SK-MEL-5 (cell line): ENCODE measurements at regions not wholly inside any gene's neighbourhood (a gene's known extent, or its start where the extent isn't known, plus 50 kb on each side); places are given as distances from the start of the nearest gene placed in this dataset.
"Not testable (repeated sequence)": the region's sequence is repeated elsewhere in the genome, so short reads cannot be mapped to it uniquely, and the experiment has no call there.

Source experiments
- DNase-seq: peaks from one replicate; pipeline ENCODE4 v3.0.0-alpha.2; 2016; ENCODE audit warnings: low read depth, low spot score
- in situ Hi-C: cut with HindIII; loops from 2 replicates; pipeline ENCODE4 v1.10.0; 2016; ENCODE audit warnings: low sequenced_read_pairs, high pct_unique_total_duplicates, low pct_unique_long_range_greater_than_20kb

- no peak for DNase-seq
- in situ Hi-C loops = no loop called here
Measured at GRCh38 chrX:129361576-129361975, 161.7 kb downstream of the SMARCA1 start.

GRCh38 chrX:129360175-129360574, 163.1 kb downstream of the SMARCA1 start:
- in situ Hi-C loops = no loop called here
- peak; percentile 69 for DNase-seq

GRCh38 chrX:129359269-129359668, 164.0 kb downstream of the SMARCA1 start:
- in situ Hi-C loops = no loop called here
- no peak for DNase-seq

DNA sequence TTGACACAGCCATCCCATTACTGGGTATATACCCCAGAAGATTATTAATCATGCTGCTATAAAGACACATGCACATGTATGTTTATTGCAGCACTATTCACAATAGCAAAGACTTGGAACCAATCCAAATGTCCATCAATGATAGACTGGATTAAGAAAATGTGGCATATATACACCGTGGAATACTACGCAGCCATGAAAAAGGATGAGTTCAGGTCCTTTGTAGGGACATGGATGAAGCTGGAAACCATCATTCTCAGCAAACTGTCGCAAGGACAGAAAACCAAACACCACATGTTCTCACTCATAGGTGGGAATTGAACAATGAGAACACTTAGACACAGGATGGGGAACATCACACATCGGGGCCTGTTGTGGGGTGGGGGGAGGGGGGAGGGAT, 165.9 kb downstream of the SMARCA1 start:
- DNase-seq, in situ Hi-C loops: not testable (repeated sequence)

- peak; percentile 7 for DNase-seq
- in situ Hi-C loops = no loop called here
Measured at GRCh38 chrX:129347291-129347690, 176.0 kb downstream of the SMARCA1 start.

DNA sequence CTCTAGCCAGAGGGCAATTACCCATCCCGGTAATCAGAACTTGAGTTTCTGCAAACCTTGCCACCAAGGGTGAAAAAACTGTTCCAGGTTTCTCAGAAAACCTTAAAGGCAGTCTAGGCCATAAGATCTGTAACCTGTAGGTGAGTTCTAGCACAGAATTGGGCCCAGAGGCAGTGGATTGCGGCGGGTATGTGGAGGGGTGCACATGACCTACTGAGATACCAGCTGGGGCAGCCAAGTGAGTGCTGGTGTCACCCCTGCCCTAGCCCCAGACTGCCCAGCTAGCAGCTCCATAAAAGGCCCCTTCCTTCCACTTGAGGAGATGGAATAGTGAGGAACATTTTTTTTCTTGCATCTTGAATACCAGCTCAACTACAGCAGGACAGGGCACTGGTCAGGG, 176.7 kb downstream of the SMARCA1 start:
- in situ Hi-C loops = no loop called here
- no peak for DNase-seq

DNA sequence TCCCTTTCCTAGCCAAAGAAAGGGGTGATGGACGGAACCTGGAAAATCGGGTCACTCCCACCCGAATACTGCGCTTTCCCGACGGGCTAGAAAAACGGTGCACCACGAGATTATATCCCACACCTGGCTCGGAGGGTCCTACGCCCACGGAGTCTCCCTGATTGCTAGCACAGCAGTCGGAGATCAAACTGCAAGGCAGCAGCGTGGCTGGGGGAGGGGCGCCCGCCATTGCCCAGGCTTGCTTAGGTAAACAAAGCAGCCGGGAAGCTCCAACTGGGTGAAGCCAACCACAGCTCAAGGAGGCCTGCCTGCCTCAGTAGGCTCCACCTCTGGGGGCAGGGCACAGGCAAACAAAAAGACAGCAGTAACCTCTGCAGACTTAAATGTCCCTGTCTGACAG, 186.0 kb downstream of the SMARCA1 start:
- in situ Hi-C loops, DNase-seq: not testable (repeated sequence)

DNA sequence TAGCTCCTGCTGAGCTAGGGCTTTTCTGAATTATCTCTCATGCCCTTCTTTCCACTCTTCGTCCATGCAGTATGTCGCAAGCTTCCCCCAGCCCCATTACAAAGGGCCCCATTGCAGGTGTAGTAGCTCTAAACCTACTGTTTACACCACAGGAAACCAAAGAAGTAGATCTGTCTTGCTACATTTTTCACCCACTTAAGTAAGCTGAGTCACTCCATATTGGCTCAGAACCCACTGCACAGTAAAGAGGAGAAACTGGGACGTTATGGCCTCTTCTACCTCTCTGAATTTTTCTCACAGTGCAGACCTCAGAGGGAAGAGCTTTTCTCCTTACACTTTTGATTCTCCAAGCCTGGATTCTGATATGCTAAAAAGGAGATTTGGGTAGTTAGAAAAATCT, 200.2 kb downstream of the SMARCA1 start:
- no peak for DNase-seq
- in situ Hi-C loops = no loop called here

DNA sequence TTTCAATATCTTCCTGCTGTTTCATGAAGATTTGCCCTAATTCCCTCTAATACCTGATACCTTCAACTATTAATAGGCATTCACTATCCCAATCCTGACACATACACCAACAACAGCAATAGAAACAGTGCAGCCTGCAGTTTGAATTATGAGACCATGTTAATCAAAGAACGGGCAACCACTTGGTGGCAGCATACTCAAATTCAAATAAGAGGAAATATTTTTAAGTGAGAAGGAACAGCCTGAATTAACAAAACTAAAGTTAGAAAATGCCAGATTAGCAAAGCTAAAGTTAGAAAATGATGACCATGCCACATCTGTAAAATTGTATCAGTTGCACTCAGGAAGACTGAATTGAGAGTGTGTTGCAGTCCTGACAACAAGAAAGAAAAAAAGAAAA, 204.9 kb downstream of the SMARCA1 start:
- DNase-seq = peak; percentile 53
- in situ Hi-C loops = no loop called here

DNA sequence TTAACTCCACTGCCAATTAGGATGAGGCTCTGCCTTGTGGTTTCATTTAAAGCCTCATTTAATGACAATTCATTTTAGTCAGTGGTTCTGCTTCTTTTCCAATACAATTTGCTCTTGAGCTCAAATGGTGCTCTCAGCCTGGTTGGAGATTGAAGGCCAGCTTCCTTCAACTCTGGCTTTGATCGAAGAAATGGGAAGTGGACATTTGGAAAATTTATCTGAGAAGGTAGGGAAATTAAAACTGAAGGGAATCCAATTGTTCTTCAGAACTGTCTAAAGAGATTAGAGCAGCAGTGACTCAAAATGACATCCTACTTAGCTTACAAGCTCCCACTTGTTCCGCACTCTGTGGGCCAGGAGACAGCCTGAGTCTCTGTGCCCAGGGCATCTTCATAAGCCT, 206.8 kb downstream of the SMARCA1 start:
- DNase-seq = no peak
- in situ Hi-C loops = no loop called here

DNA sequence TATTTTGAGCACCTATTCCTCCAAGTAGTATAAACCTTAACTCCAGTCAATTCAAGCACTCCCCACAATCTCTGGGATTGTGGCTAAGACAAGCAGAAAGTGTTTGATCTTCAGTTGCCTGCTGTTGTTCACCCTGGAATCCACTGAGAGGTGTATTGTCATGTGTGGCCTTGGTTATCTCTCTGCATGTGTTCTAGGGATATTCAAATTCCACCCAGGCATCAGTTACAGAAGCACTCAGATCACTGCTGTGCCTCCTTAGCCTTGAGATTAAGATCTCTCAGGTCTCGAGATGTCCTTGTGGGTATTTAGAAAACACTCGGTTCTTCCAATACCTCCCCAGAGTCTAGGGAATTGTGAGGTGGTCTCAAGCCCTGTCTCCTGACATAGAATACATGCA, 213.3 kb downstream of the SMARCA1 start:
- no peak for DNase-seq
- in situ Hi-C loops = no loop called here

DNA sequence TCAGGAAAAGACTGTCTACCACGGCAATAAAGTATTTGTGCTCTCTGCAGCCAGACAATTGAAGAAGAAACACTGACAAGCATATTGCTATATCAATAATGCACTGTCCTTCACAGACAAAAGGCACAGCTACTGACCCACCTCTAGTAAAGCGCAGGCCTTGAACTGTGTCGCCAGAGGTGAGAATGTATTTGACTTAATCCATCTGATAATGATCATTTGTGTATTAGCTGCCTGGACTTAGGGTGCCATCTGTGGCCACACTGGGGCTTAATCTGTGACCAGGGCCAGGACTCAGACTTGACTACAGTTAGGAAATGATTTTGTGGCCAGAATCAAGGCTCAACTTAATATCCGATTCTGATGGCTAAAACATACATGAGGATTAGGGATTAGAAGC, 260.4 kb downstream of the SMARCA1 start:
- in situ Hi-C loops = no loop called here
- DNase-seq = no peak

GRCh38 chrX:129255516-129255915, 267.8 kb downstream of the SMARCA1 start:
- peak; percentile 12 for DNase-seq
- in situ Hi-C loops = not testable (repeated sequence)

- DNase-seq = no peak
- in situ Hi-C loops = no loop called here
Measured at GRCh38 chrX:129249563-129249962, 273.7 kb downstream of the SMARCA1 start.

GRCh38 chrX:129247642-129248041, 275.6 kb downstream of the SMARCA1 start:
- in situ Hi-C loops = no loop called here
- no peak for DNase-seq

GRCh38 chrX:129239371-129239770, 283.9 kb downstream of the SMARCA1 start:
- in situ Hi-C loops = no loop called here
- no peak for DNase-seq

GRCh38 chrX:129238011-129238410, 285.3 kb downstream of the SMARCA1 start:
- no peak for DNase-seq
- in situ Hi-C loops = no loop called here

DNA sequence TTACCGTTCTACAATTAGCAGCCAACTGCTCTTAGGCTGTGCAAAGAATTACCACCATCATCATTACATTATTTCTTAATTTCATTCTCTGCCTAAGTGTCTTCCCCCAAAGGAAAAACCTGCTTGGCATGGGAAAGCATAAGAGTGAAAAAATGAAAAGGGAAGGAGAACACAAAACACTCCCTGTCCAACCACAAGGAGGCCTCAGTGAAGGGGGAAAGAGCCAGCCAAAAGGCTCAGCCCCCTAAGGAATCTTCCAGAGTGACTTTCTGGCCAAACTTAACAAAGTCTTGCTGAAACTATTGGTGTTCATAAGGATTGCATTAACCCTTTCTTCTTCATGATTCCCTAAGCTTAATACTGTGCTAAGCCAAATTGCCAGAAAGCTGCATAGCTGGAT, 287.4 kb downstream of the SMARCA1 start:
- DNase-seq = peak; percentile 11
- in situ Hi-C loops = no loop called here

DNA sequence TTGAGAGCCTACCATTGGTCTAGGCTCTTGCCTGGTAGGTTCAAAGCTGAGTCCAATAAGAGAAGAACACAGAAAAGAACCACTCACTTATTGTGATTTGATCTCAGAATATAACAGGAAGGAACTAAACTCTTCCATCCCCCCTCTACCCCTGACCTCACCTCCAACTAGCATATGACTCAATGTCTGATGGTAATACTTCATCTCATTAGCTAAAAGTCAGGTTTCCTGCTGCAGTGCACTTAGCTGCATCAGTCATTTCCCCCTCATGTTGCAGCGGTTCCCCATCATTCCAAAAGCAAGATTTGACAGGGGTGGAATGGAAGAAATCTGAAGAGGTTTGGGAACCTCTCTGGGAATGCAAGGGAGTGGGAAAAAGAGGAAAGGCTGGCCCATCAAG, 289.5 kb downstream of the SMARCA1 start:
- in situ Hi-C loops = no loop called here
- no peak for DNase-seq

DNA sequence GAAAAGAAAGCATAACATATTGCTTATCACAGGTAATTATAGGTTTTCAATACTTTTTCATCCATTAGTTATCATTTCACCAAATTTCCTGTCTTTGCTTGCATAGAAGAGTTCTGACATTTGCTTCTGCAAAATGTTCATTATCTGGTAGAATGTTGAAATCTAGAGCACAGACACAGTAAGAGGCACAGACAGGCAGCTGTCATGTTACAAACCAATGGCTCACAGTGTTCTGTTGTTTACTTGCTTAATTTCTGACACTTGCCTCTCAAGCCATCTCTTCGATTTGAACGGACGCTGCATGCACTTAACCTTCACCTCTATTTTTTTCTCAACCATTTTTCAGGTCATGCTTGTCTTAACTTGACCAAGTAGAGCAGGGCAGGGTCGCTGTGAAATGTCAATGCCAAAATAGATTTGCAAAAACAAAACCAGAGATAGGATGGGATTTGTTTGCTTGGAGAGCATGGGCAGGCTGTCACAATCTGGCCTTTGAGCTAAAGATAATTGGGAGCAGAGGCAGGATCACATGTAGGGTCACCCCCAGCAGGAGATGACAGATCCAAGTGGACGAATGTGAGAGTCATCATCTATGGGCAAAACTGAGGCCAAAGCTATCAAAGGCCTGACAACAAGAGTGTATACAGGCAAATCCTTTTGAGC, 292.3 kb downstream of the SMARCA1 start:
- DNase-seq = no peak
- in situ Hi-C loops = no loop called here
